HG02943 (cell line): ENCODE measurements at regions not wholly inside any gene's neighbourhood (a gene's known extent, or its start where the extent isn't known, plus 50 kb on each side); places are given as distances from the start of the nearest gene placed in this dataset.
"Not testable (repeated sequence)": the region's sequence is repeated elsewhere in the genome, so short reads cannot be mapped to it uniquely, and the experiment has no call there.

ENCODE experiments used
- ATAC-seq: cut with Tn5 transposase; IDR thresholded peaks from one replicate; pipeline ENCODE4 v1.9.1; 2021; ENCODE audit warnings: mild to moderate bottlenecking, low read depth, moderate library complexity; ENCODE audit not compliant: unreplicated experiment

DNA sequence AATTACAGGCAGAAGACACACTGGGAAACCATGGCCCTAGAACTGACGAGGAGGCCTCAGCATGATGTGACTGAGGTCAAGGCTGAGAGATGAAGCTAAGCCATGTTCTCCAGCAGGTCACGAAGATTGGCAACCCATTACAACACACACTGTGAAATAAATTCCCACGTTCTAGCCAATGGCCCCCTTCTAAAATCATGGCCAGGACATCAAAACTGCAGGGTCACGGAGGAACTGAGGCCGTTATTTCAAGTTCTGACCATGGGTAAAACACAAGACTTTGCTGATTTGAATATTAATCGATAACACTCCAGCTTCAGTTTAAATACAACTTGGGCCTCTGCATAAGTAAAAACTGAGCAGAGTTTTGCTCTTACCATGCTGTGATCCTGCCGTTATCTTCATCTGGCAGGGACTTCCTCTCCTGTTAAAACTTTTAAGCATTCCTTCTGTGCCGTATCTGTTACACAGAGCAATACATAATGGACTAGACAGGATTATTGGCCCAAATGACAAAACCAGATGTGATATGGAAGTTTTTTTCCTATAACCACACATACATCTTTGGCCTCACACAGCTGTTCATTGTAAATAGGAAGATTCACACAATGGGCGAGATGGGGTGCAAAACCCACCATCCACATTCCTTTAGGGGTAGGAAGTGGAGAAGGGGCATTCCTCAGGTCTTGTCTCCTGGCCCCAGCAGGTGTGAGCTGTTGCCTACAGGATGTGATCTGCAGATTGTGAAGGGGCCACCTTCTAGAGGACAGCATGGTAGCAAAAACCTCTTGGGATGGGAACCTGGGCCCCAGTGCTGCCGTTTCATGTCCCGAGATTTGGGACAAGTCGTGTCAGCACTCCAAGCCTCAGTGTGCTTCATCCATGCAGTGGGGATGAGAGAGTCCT lies 207.4 kb downstream of the OPA1 start:
- ATAC-seq, result no peak

DNA sequence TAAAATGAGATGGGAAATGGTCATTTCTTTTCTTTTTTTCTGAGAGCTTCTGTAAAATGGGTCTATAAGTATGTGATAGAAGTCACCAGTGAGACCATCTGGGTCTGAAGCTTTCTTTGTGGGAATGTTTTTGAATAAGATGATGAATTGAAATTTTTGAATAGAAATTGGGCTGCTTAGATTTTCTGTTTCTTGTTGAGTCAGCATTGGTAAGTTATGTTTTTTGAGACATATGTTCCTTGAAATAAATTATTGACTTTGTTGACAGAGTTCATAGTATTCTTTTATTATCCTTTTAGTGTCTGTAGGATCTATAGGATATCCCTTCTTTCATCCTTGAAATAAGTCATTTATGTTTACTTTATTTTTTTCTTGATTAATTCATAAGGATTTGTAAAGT lies 208.1 kb downstream of the OPA1 start:
- no peak for ATAC-seq

GRCh38 chr3:193803288-193803687 lies 210.3 kb downstream of the OPA1 start:
- no peak for ATAC-seq

GRCh38 chr3:193805448-193805847 lies 212.4 kb downstream of the OPA1 start:
- no peak for ATAC-seq

- ATAC-seq, result no peak
Measured at GRCh38 chr3:193808317-193808716, 215.3 kb downstream of the OPA1 start.

DNA sequence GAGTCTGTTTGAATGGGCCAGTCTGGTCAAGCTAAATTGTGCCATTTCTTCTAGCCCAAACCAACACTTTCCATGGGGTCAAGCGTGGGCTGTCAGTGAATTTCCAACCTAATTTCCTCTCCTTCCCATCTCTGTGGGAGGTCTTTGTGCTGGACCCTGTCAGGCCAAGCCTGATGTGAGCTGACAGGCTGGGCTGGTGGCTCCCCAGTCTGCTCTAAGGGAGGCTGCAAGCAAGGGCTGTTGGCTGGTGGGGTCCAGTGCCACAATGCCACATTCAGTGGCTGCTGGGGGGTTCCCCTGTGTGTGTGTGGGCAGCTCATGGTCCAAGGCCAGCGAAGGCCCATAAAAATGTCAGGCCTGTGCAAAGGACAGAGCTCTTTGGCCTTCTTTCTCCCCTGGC lies 216.1 kb downstream of the OPA1 start:
- no peak for ATAC-seq

DNA sequence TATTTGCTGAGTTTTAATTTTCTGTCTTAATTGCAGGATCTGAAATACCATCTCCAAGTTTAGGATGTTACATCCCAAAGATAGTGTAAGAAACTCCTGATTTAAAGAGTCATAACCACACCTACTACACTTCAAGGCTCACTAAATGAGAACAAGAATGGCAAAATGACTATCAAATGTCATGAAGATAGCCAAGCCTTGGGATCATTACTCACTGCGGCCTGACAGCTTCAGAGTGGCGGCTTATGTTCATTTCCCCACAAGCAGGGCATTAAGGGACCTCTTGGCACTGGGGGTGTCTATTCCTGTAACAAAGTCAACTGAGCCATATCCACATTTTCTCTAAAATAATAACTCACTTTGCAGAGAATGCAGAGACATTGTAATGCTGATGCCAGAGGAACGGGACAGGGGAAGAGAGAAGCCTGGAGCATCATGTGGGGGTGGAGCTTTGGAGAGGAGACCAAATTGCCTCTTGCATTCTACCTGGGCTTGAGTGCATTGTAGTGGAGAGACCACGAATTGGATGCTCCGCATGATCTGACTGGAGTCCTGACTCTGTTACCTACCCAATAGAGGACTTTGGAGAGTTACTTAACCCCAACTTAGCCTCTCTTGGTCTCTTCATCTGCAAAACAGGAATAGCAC lies 219.2 kb downstream of the OPA1 start:
- ATAC-seq, result no peak

- ATAC-seq, result no peak
Measured at GRCh38 chr3:193812791-193813500, 219.9 kb downstream of the OPA1 start.

- no peak for ATAC-seq
Measured at GRCh38 chr3:193813501-193813830, 220.5 kb downstream of the OPA1 start.

DNA sequence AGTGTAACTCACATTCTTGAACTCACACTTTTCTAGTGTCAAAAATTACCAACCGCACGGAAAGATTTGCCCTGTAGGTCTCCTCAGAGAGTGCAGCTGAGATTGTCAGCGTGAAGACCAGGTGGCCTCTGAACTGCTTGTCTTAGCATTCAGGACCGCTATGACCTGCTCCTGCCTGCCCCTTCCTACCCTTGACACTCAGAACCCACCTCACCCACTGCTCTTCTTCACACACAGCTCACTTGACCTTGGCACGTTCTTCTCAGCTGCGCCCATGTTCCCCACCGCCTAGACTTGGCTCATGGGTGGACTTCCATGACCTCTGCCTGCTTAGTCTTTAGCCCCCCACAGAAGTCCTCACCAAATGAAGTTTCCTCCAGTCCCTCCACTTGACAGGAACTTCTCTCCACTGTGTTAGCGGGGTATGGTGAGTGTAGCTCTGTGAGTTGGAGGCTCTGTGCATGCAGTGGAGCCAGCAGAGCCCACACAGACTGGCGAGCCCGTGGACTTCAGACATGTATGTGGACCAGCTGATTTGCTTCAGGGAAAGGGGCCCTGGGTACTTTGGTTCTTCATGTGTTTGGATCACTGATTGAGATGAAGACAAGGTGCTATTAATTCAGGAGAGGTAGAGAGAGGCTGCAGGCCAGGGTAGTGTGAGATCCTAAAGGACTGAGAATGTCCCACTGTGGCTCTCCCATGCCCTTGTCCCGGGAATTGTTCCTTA lies 221.3 kb downstream of the OPA1 start:
- ATAC-seq, result no peak

- ATAC-seq, result no peak
Measured at GRCh38 chr3:193815246-193816027, 222.4 kb downstream of the OPA1 start.

DNA sequence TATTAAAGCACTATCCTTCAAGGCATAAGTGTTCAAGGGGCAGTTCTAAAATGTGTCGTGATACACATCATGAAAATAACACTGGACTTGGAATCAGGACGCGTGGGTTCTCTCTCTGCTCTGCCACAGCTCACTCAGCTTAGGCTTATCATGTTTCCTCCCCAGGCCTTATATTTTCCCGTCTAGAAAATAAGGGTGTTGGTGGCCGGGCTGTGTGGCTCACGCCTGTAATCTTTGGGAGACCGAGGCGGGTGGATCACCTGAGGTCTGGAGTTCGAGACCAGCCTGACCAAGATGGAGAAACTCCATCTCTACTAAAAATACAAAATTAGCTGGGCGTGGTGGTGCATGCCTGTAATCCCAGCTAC lies 223.0 kb downstream of the OPA1 start:
- no peak for ATAC-seq

GRCh38 chr3:193816656-193817311 lies 223.8 kb downstream of the OPA1 start:
- no peak for ATAC-seq

GRCh38 chr3:193819117-193820010 lies 226.4 kb downstream of the OPA1 start:
- no peak for ATAC-seq

GRCh38 chr3:193821151-193821668 lies 228.2 kb downstream of the OPA1 start:
- ATAC-seq, result no peak

- ATAC-seq, result no peak
Measured at GRCh38 chr3:193822492-193823212, 229.6 kb downstream of the OPA1 start.

- not testable (repeated sequence) for ATAC-seq
Measured at GRCh38 chr3:193823213-193823605, 230.2 kb downstream of the OPA1 start.

DNA sequence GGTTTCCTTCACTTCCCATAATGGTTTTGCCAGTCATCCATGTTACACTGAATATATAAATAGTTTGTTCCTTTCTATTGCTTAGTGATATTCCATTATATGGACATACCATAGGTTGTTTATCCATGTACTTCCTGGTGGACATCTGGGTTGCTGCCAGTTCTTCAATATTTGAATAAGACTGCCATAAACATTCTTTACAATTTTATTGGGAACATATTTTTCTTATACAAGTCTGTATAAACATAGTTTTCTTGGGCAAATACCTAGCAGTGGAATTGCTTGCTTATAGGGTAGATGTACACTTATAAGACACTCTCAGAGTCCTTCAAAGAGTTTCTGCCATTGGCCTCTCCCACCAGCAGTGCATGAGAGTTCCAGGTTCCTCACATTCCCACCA lies 231.4 kb downstream of the OPA1 start:
- no peak for ATAC-seq
